Tibial artery (tissue), 4 donors: ENCODE measurements at regions not wholly inside any gene's neighbourhood (a gene's known extent, or its start where the extent isn't known, plus 50 kb on each side); places are given as distances from the start of the nearest gene placed in this dataset.

Experiments used
- DNase-seq, 2 donors: peaks; one replicate each; pipeline ENCODE4 v3.0.0-alpha.2; 2019
- H3K27ac ChIP-seq, 2 donors: fragments of 200-600 bp; sonication (generic) in 1 of 2; 1 replicate in 1 of 2; 2 replicates in 1 of 2; pipeline ENCODE4 v1.5.1; 2018 to 2019; ENCODE audit warnings: mild to moderate bottlenecking in 1 of 2
- H3K27me3 ChIP-seq, 2 donors: fragments of 200-600 bp; sonication (generic) in 1 of 2; one replicate each; pipeline versions ENCODE4 v1.5.1 to v1.6.0; 2016 to 2019
- H3K36me3 ChIP-seq, 3 donors: fragments of 200-600 bp; sonication (generic) in 2 of 3; one replicate each; pipeline ENCODE4 v1.5.1; 2016 to 2019; ENCODE audit warnings: mild to moderate bottlenecking in 2 of 3
- H3K4me1 ChIP-seq, 4 donors: fragments of 200-600 bp; sonication (generic) in 2 of 4; 1 replicate in 3 of 4; 2 replicates in 1 of 4; pipeline ENCODE4 v1.5.1; 2016 to 2019
- H3K4me3 ChIP-seq, 2 donors: fragments of 200-600 bp; sonication (generic) in 1 of 2; 1 replicate in 1 of 2; 2 replicates in 1 of 2; pipeline ENCODE4 v1.5.1; 2018 to 2019; ENCODE audit warnings: mild to moderate bottlenecking in 2 of 2
- H3K9me3 ChIP-seq, 3 donors: fragments of 200-600 bp; sonication (generic) in 1 of 3; one replicate each; pipeline ENCODE4 v1.5.1; 2016 to 2019
- intact Hi-C: fragments of 100-400 bp; cut with DNase I; formaldehyde crosslinking; loops from one replicate; pipeline ENCODE4 v1.15.0; 2023; ENCODE audit warnings: low total_unique reads
- TF ChIP-seq, protein P1 (sequence below), 2 experiments: fragments of 200-600 bp in 1 of 2; fragments of 450-650 bp in 1 of 2; IDR thresholded peaks; one replicate each; pipeline ENCODE4 v1.5.1; 2017 to 2019; ENCODE audit warnings: antibody characterized with exemption in 2 of 2, mild to moderate bottlenecking in 1 of 2, moderate library complexity in 1 of 2

- Histone ChIP-seq H3K27ac (no peak overlapping the region), H3K4me1 (peaks cover 0 to 13% (median 0%) of the 10 kb centered on the region in 4 donors), H3K9me3 (no peaks in the 10 kb centered on the region), H3K36me3 (no peaks in the 10 kb centered on the region), H3K4me3 (no peak overlapping the region), H3K27me3 (no peaks in the 10 kb centered on the region)
- TF ChIP-seq, protein P1, sequence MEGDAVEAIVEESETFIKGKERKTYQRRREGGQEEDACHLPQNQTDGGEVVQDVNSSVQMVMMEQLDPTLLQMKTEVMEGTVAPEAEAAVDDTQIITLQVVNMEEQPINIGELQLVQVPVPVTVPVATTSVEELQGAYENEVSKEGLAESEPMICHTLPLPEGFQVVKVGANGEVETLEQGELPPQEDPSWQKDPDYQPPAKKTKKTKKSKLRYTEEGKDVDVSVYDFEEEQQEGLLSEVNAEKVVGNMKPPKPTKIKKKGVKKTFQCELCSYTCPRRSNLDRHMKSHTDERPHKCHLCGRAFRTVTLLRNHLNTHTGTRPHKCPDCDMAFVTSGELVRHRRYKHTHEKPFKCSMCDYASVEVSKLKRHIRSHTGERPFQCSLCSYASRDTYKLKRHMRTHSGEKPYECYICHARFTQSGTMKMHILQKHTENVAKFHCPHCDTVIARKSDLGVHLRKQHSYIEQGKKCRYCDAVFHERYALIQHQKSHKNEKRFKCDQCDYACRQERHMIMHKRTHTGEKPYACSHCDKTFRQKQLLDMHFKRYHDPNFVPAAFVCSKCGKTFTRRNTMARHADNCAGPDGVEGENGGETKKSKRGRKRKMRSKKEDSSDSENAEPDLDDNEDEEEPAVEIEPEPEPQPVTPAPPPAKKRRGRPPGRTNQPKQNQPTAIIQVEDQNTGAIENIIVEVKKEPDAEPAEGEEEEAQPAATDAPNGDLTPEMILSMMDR (IDR thresholded peaks at IDR 0.05): no peak
- intact Hi-C loops: no loop called here
- no peak for DNase-seq
Observed at GRCh38 chr4:100118181-100118580, 72.1 kb downstream of the DDIT4L start.

DNA sequence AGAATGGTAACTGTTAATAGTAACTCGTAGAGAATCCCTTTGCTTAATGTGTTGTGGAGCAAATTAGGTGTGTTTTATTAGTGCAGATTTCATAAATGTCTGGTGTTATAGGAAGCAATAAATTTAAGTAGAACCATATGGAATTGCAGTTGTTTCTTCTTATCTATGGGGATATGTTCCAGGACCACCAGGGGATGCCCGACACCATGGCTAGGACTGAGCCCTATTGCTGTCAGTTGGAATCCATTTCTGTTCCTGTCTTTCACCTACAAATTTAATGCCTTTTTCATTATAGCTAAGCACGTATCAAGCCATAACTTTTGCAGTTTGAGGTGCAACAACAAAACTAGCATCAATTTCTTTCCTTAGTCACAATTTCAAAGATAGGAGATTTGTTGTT, 72.5 kb downstream of the DDIT4L start:
- Histone ChIP-seq H3K4me3 (no peak overlapping the region), H3K27ac (no peak overlapping the region), H3K27me3 (no peaks in the 10 kb centered on the region), H3K9me3 (no peaks in the 10 kb centered on the region), H3K36me3 (no peaks in the 10 kb centered on the region), H3K4me1 (peaks cover 0 to 13% (median 0%) of the 10 kb centered on the region in 4 donors)
- intact Hi-C loops: no loop called here
- TF ChIP-seq, protein P1 (IDR thresholded peaks at IDR 0.05): no peak
- no peak for DNase-seq

GRCh38 chr4:100114909-100115308, 75.4 kb downstream of the DDIT4L start:
- Histone ChIP-seq H3K9me3 (no peaks in the 10 kb centered on the region), H3K27me3 (no peaks in the 10 kb centered on the region), H3K4me1 (peaks cover 0 to 13% (median 0%) of the 10 kb centered on the region in 4 donors), H3K36me3 (no peaks in the 10 kb centered on the region), H3K4me3 (no peak overlapping the region), H3K27ac (no peak overlapping the region)
- TF ChIP-seq, protein P1 (IDR thresholded peaks at IDR 0.05): no peak
- DNase-seq: no peak
- intact Hi-C loops: no loop called here

GRCh38 chr4:100113732-100114131, 76.5 kb downstream of the DDIT4L start:
- intact Hi-C loops: no loop called here
- DNase-seq: no peak
- H3K4me1 ChIP-seq: peaks cover 0 to 13% (median 0%) of the 10 kb centered on the region in 4 donors

GRCh38 chr4:100113096-100113495, 77.2 kb downstream of the DDIT4L start:
- Histone ChIP-seq H3K27me3 (no peaks in the 10 kb centered on the region), H3K36me3 (no peaks in the 10 kb centered on the region), H3K9me3 (no peaks in the 10 kb centered on the region), H3K27ac (no peak overlapping the region), H3K4me3 (no peak overlapping the region), H3K4me1 (peaks cover 0 to 13% (median 0%) of the 10 kb centered on the region in 4 donors)
- intact Hi-C loops: no loop called here
- TF ChIP-seq, protein P1 (IDR thresholded peaks at IDR 0.05): no peak
- no peak for DNase-seq

More at GRCh38 chr4:100113732-100114131, 76.5 kb downstream of the DDIT4L start:
- Histone ChIP-seq H3K4me3 (no peak overlapping the region), H3K27me3 (no peaks in the 10 kb centered on the region), H3K27ac (no peak overlapping the region), H3K36me3 (no peaks in the 10 kb centered on the region), H3K9me3 (no peaks in the 10 kb centered on the region)
- TF ChIP-seq, protein P1 (IDR thresholded peaks at IDR 0.05): no peak

- H3K27me3 ChIP-seq: no peaks in the 10 kb centered on the region
- TF ChIP-seq, protein P1 (IDR thresholded peaks at IDR 0.05): no peak
- H3K27ac ChIP-seq: no peak overlapping the region
- H3K9me3 ChIP-seq: no peaks in the 10 kb centered on the region
- H3K36me3 ChIP-seq: no peaks in the 10 kb centered on the region
- no peak for DNase-seq
- intact Hi-C loops: no loop called here
- H3K4me1 ChIP-seq: peaks cover 0 to 5% (median 0%) of the 10 kb centered on the region in 4 donors
- no peak overlapping the region for H3K4me3 ChIP-seq
Observed at GRCh38 chr4:100109921-100110320, 80.3 kb downstream of the DDIT4L start.
